ENCODE measurements at regions not wholly inside any gene's neighbourhood (a gene's known extent, or its start where the extent isn't known, plus 50 kb on each side); places are given as distances from the start of the nearest gene placed in this dataset.
"Not testable (repeated sequence)": the region's sequence is repeated elsewhere in the genome, so short reads cannot be mapped to it uniquely, and the experiment has no call there.

GRCh38 chr1:30535595-30536325 lies 187.6 kb downstream of the MATN1 start:
- Mint-ChIP-seq H3K27ac (no peak overlapping the region), H3K9me3 (no peaks in the 10 kb centered on the region), H3K4me1 (ENCODE audit: low read depth in 2 of 2) (no peaks in the 10 kb centered on the region), H3K4me3 (no peak overlapping the region), H3K36me3 (ENCODE audit: insufficient read depth) (no peaks in the 10 kb centered on the region), H3K27me3 (peaks cover 13 to 63% of the 10 kb centered on the region in 2 donors)
- ATAC-seq (replicated peaks) (no peak), DNase-seq (no peak)

- no peak overlapping the region for H3K27ac Mint-ChIP-seq
- H3K27me3 Mint-ChIP-seq: peaks cover 18 to 62% of the 10 kb centered on the region in 2 donors
- no peak for ATAC-seq (replicated peaks)
- no peak overlapping the region for H3K4me3 Mint-ChIP-seq
- H3K9me3 Mint-ChIP-seq: no peaks in the 10 kb centered on the region
- no peaks in the 10 kb centered on the region for H3K36me3 Mint-ChIP-seq (ENCODE audit: insufficient read depth)
- no peak for DNase-seq
- no peaks in the 10 kb centered on the region for H3K4me1 Mint-ChIP-seq (ENCODE audit: low read depth in 2 of 2)
These were observed 188.8 kb downstream of the MATN1 start for GRCh38 chr1:30534551-30534940.

GRCh38 chr1:30533796-30534550 lies 189.4 kb downstream of the MATN1 start:
- no peak overlapping the region for H3K27ac Mint-ChIP-seq
- H3K4me3 Mint-ChIP-seq: no peak overlapping the region
- no peaks in the 10 kb centered on the region for H3K36me3 Mint-ChIP-seq (ENCODE audit: insufficient read depth)
- DNase-seq (no peak), ATAC-seq (replicated peaks) (no peak)
- no peaks in the 10 kb centered on the region for H3K9me3 Mint-ChIP-seq
- H3K27me3 Mint-ChIP-seq: peaks cover 18 to 57% of the 10 kb centered on the region in 2 donors
- no peaks in the 10 kb centered on the region for H3K4me1 Mint-ChIP-seq (ENCODE audit: low read depth in 2 of 2)

- H3K36me3 Mint-ChIP-seq (ENCODE audit: insufficient read depth): no peaks in the 10 kb centered on the region
- no peak overlapping the region for H3K27ac Mint-ChIP-seq
- ATAC-seq (replicated peaks) (no peak), DNase-seq (no peak)
- peaks cover 22 to 48% of the 10 kb centered on the region in 2 donors for H3K27me3 Mint-ChIP-seq
- H3K4me3 Mint-ChIP-seq: no peak overlapping the region
- no peaks in the 10 kb centered on the region for H3K9me3 Mint-ChIP-seq
- no peaks in the 10 kb centered on the region for H3K4me1 Mint-ChIP-seq (ENCODE audit: low read depth in 2 of 2)
These were observed 190.2 kb downstream of the MATN1 start for GRCh38 chr1:30533141-30533540.

GRCh38 chr1:30532621-30533020 lies 190.8 kb downstream of the MATN1 start:
- no peaks in the 10 kb centered on the region for H3K4me1 Mint-ChIP-seq (ENCODE audit: low read depth in 2 of 2)
- H3K36me3 Mint-ChIP-seq (ENCODE audit: insufficient read depth): no peaks in the 10 kb centered on the region
- peaks cover 22 to 50% of the 10 kb centered on the region in 2 donors for H3K27me3 Mint-ChIP-seq
- no peaks in the 10 kb centered on the region for H3K9me3 Mint-ChIP-seq
- ATAC-seq (replicated peaks) (no peak), DNase-seq (no peak)
- no peak overlapping the region for H3K27ac Mint-ChIP-seq
- no peak overlapping the region for H3K4me3 Mint-ChIP-seq

GRCh38 chr1:30527511-30528140 lies 195.8 kb downstream of the MATN1 start:
- Mint-ChIP-seq H3K27me3 (peaks cover 32 to 56% of the 10 kb centered on the region in 2 donors), H3K36me3 (ENCODE audit: insufficient read depth) (no peaks in the 10 kb centered on the region), H3K4me3 (no peak overlapping the region), H3K27ac (no peak overlapping the region), H3K9me3 (no peaks in the 10 kb centered on the region), H3K4me1 (ENCODE audit: low read depth in 2 of 2) (peaks cover 0 to 1% of the 10 kb centered on the region in 2 donors)
- no peak for DNase-seq
- no peak for ATAC-seq (replicated peaks)

- Mint-ChIP-seq H3K36me3 (ENCODE audit: insufficient read depth) (no peaks in the 10 kb centered on the region), H3K4me1 (ENCODE audit: low read depth in 2 of 2) (peaks cover 0 to 1% of the 10 kb centered on the region in 2 donors), H3K27ac (no peak overlapping the region), H3K27me3 (peaks cover 38 to 62% of the 10 kb centered on the region in 2 donors), H3K9me3 (no peaks in the 10 kb centered on the region), H3K4me3 (no peak overlapping the region)
- ATAC-seq (replicated peaks) (no peak), DNase-seq (no peak)
These were observed 196.6 kb downstream of the MATN1 start for GRCh38 chr1:30526652-30527345.

- Mint-ChIP-seq H3K27me3 (peaks cover 45 to 68% of the 10 kb centered on the region in 2 donors), H3K4me1 (ENCODE audit: low read depth in 2 of 2) (peaks cover 0 to 1% of the 10 kb centered on the region in 2 donors), H3K4me3 (no peak overlapping the region), H3K36me3 (ENCODE audit: insufficient read depth) (no peaks in the 10 kb centered on the region), H3K27ac (no peak overlapping the region), H3K9me3 (no peaks in the 10 kb centered on the region)
- no peak for DNase-seq
- no peak for ATAC-seq (replicated peaks)
These were observed 197.3 kb downstream of the MATN1 start for GRCh38 chr1:30525971-30526651.

GRCh38 chr1:30525631-30525970 lies 197.8 kb downstream of the MATN1 start:
- no peak for ATAC-seq (replicated peaks)
- no peaks in the 10 kb centered on the region for H3K9me3 Mint-ChIP-seq
- no peak overlapping the region for H3K4me3 Mint-ChIP-seq
- peaks cover 0 to 1% of the 10 kb centered on the region in 2 donors for H3K4me1 Mint-ChIP-seq (ENCODE audit: low read depth in 2 of 2)
- H3K36me3 Mint-ChIP-seq (ENCODE audit: insufficient read depth): no peaks in the 10 kb centered on the region
- peaks cover 42 to 68% of the 10 kb centered on the region in 2 donors for H3K27me3 Mint-ChIP-seq
- no peak overlapping the region for H3K27ac Mint-ChIP-seq
- DNase-seq: no peak

- DNase-seq (no peak), ATAC-seq (replicated peaks) (no peak)
- no peaks in the 10 kb centered on the region for H3K36me3 Mint-ChIP-seq (ENCODE audit: insufficient read depth)
- peaks cover 39 to 62% of the 10 kb centered on the region in 2 donors for H3K27me3 Mint-ChIP-seq
- H3K4me1 Mint-ChIP-seq (ENCODE audit: low read depth in 2 of 2): peaks cover 0 to 1% of the 10 kb centered on the region in 2 donors
- H3K27ac Mint-ChIP-seq: peak overlapping the region in 1 of 2 donors; percentile 36
- no peaks in the 10 kb centered on the region for H3K9me3 Mint-ChIP-seq
- no peak overlapping the region for H3K4me3 Mint-ChIP-seq
These were observed 198.4 kb downstream of the MATN1 start for GRCh38 chr1:30524840-30525617.

GRCh38 chr1:30524025-30524555 lies 199.3 kb downstream of the MATN1 start:
- not testable (repeated sequence) for DNase-seq; H3K4me1 Mint-ChIP-seq (ENCODE audit: low read depth in 2 of 2); ATAC-seq (replicated peaks); H3K4me3 Mint-ChIP-seq; H3K36me3 Mint-ChIP-seq (ENCODE audit: insufficient read depth); H3K9me3 Mint-ChIP-seq
- Mint-ChIP-seq H3K27me3 (peaks cover 39 to 62% of the 10 kb centered on the region in 2 donors), H3K27ac (peak overlapping the region in 1 of 2 donors; percentile 36)
